IMR-90 (cell line): ENCODE measurements at regions not wholly inside any gene's neighbourhood (a gene's known extent, or its start where the extent isn't known, plus 50 kb on each side); places are given as distances from the start of the nearest gene placed in this dataset.

ENCODE experiments used
- ATAC-seq: fragments of 200-7000 bp; cut with Tn5 transposase; 2 replicates; pipeline ENCODE4 v1.9.1; 2020; ENCODE audit warnings: low read depth, mild to moderate bottlenecking, moderate library complexity
- BruUV-seq: library from RNA; stranded (reverse); fragments of 400-500 nt; replicated peaks from 2 replicates; lab custom pipeline; 2021; lab: Mats Ljungman, UMichigan
- CTCF ChIA-PET: fragments of 300-600 bp; formaldehyde crosslinking; extraction: SDS; loops from one replicate; lab custom pipeline; 2021; ENCODE audit warnings: antibody characterized with exemption; lab: Yijun Ruan, JAX
- POLR2A ChIA-PET: fragments of 300-600 bp; sonication (Branson Sonifier 250); formaldehyde crosslinking; loops from one replicate; lab custom pipeline; 2022; ENCODE audit warnings: antibody characterized with exemption; ENCODE audit not compliant: unreplicated experiment; lab: Charles Lee
- DNase-seq: peaks from one replicate; pipeline ENCODE4 v3.0.0; 2013
- H2AFZ ChIP-seq: replicated peaks from 2 replicates; pipeline ENCODE3; 2013; ENCODE audit warnings: low read length, mild to moderate bottlenecking; ENCODE audit not compliant: poor library complexity
- H2AK5ac ChIP-seq: 2 replicates; pipeline ENCODE4 v1.6.1; 2013; ENCODE audit warnings: low read depth, low read length, inconsistent platforms
- H2AK9ac ChIP-seq: replicated peaks from 2 replicates; pipeline ENCODE3; 2013; ENCODE audit warnings: mild to moderate bottlenecking, low read depth, low read length, moderate library complexity; ENCODE audit not compliant: poor library complexity
- H2BK120ac ChIP-seq: 2 replicates; pipeline ENCODE4 v1.6.1; 2013; ENCODE audit warnings: low read depth, low read length, inconsistent platforms
- H2BK15ac ChIP-seq: 3 replicates; pipeline ENCODE4 v1.6.1; 2013; ENCODE audit warnings: low read depth, low read length, inconsistent platforms
- H2BK20ac ChIP-seq: 2 replicates; pipeline ENCODE4 v1.6.1; 2013; ENCODE audit warnings: low read depth, mild to moderate bottlenecking, inconsistent platforms, low read length, moderate library complexity
- H2BK5ac ChIP-seq: 2 replicates; pipeline ENCODE4 v1.6.1; 2013; ENCODE audit warnings: mild to moderate bottlenecking, low read depth, low read length, inconsistent platforms; ENCODE audit not compliant: poor library complexity, severe bottlenecking
- H3K14ac ChIP-seq: replicated peaks from 2 replicates; pipeline ENCODE4 v1.6.1; 2013; ENCODE audit warnings: low read depth, low read length, inconsistent platforms
- H3K18ac ChIP-seq: 2 replicates; pipeline ENCODE4 v1.6.1; 2013; ENCODE audit warnings: low read depth, low read length, control low read depth
- H3K23ac ChIP-seq: 2 replicates; pipeline ENCODE4 v1.6.1; 2013; ENCODE audit warnings: low read depth, low read length, inconsistent platforms
- H3K27ac ChIP-seq: 2 replicates; pipeline ENCODE4 v1.5.1; 2013; ENCODE audit warnings: mild to moderate bottlenecking, control low read depth, low read length; ENCODE audit not compliant: insufficient read depth
- H3K27me3 ChIP-seq: 2 replicates; pipeline ENCODE4 v1.6.1; 2013; ENCODE audit warnings: low read length; ENCODE audit not compliant: control insufficient read depth, insufficient read depth
- H3K36me3 ChIP-seq: 2 replicates; pipeline ENCODE4 v1.6.1; 2013; ENCODE audit warnings: low read length, mixed read lengths; ENCODE audit not compliant: control insufficient read depth, insufficient read depth
- H3K4ac ChIP-seq: 2 replicates; pipeline ENCODE4 v1.6.1; 2013; ENCODE audit warnings: low read depth, low read length, inconsistent platforms
- H3K4me1 ChIP-seq: 2 replicates; pipeline ENCODE4 v1.6.1; 2013; ENCODE audit warnings: low read length, mixed read lengths; ENCODE audit not compliant: control insufficient read depth, insufficient read depth
- H3K4me2 ChIP-seq: 2 replicates; pipeline ENCODE4 v1.6.1; 2013; ENCODE audit warnings: low read depth, mild to moderate bottlenecking, control low read depth, low read length, moderate library complexity
- H3K4me3 ChIP-seq: 2 replicates; pipeline ENCODE4 v1.5.1; 2013; ENCODE audit warnings: low read depth, mild to moderate bottlenecking, control low read depth, low read length, moderate library complexity; ENCODE audit not compliant: insufficient read depth
- H3K56ac ChIP-seq: 2 replicates; pipeline ENCODE4 v1.6.1; 2013; ENCODE audit warnings: low read length, inconsistent platforms; ENCODE audit not compliant: insufficient read depth; ENCODE audit errors: extremely low read depth
- H3K79me1 ChIP-seq, 2 experiments: 2 replicates each; pipeline ENCODE4 v1.6.1; 2013; ENCODE audit warnings: low read length in 2 of 2, inconsistent platforms in 1 of 2, low read depth in 1 of 2
- H3K9ac ChIP-seq: 2 replicates; pipeline ENCODE4 v1.6.1; 2013; ENCODE audit warnings: low read depth, low read length, control low read depth
- H3K9me1 ChIP-seq: 2 replicates; pipeline ENCODE4 v1.6.1; 2013; ENCODE audit warnings: low read length, inconsistent platforms; ENCODE audit not compliant: insufficient read depth
- H3K9me3 ChIP-seq: 2 replicates; pipeline ENCODE4 v1.6.1; 2013; ENCODE audit warnings: low read length; ENCODE audit not compliant: control insufficient read depth, insufficient read depth
- H4K20me1 ChIP-seq: 2 replicates; pipeline ENCODE4 v1.6.1; 2013; ENCODE audit warnings: low read length, inconsistent platforms; ENCODE audit not compliant: insufficient read depth
- H4K5ac ChIP-seq: 2 replicates; pipeline ENCODE4 v1.6.1; 2013; ENCODE audit warnings: mild to moderate bottlenecking, low read depth, low read length, control low read depth
- H4K8ac ChIP-seq, 2 experiments: 2 replicates each; pipeline ENCODE4 v1.6.1; 2013; ENCODE audit warnings: low read depth in 2 of 2, low read length in 2 of 2, control low read depth in 1 of 2, inconsistent platforms in 1 of 2
- H4K91ac ChIP-seq: 2 replicates; pipeline ENCODE4 v1.6.1; 2013; ENCODE audit warnings: low read depth, low read length, inconsistent platforms; ENCODE audit not compliant: insufficient read depth
- CTCF ChIP-seq: conservative IDR thresholded peaks from 2 replicates; pipeline ENCODE4 v1.5.1; 2012; ENCODE audit warnings: mild to moderate bottlenecking, low read depth, low read length, improper control_type of control experiment
- FOS ChIP-seq: fragments of 150-350 bp; IDR thresholded peaks from 2 replicates; pipeline ENCODE4 v1.6.1; 2016; ENCODE audit warnings: low read depth, low read length
- RAD21 ChIP-seq: IDR thresholded peaks from 2 replicates; pipeline ENCODE4 v1.6.1; 2012; ENCODE audit warnings: low read length, improper control_type of control experiment
- RCOR1 ChIP-seq: IDR thresholded peaks from 2 replicates; pipeline ENCODE4 v1.6.1; 2012; ENCODE audit warnings: mild to moderate bottlenecking, low read length, improper control_type of control experiment; ENCODE audit not compliant: insufficient replicate concordance
- RFX5 ChIP-seq: IDR thresholded peaks from 2 replicates; pipeline ENCODE4 v1.8.0; 2012; ENCODE audit warnings: low read depth, mild to moderate bottlenecking, low read length, moderate library complexity
- SMC3 ChIP-seq: fragments of 150-350 bp; IDR thresholded peaks from 2 replicates; pipeline ENCODE4 v1.6.1; 2016; ENCODE audit warnings: low read depth, mild to moderate bottlenecking, antibody characterized with exemption, low read length, moderate library complexity
- USF2 ChIP-seq: fragments of 150-350 bp; IDR thresholded peaks from 2 replicates; pipeline ENCODE4 v1.6.1; 2017; ENCODE audit warnings: mild to moderate bottlenecking, antibody characterized with exemption, low read length, low read depth
- WGBS, 2 experiments: methylation state at CpG; one replicate each; pipeline versions ENCODE4 v1.1.5 to v1.1.7; 2013; ENCODE audit warnings: missing lambda C conversion rate in 2 of 2; ENCODE audit not compliant: insufficient read length in 1 of 2; ENCODE audit errors: extremely low coverage in 2 of 2; 5-methylcytosine and 5-hydroxymethylcytosine counted together
- dilution Hi-C: fragments of 300-500 bp; cut with HindIII; formaldehyde crosslinking; loops from one replicate; pipeline ENCODE4 v1.14.3; 2018; ENCODE audit warnings: low sequenced_read_pairs; ENCODE audit not compliant: unreplicated experiment
- in situ Hi-C: fragments of 300-500 bp; cut with MboI; formaldehyde crosslinking; loops from 3 replicates; pipeline ENCODE4 v1.14.3; 2019; ENCODE audit warnings: low sequenced_read_pairs, inconsistent platforms, mixed read lengths
- intact Hi-C: fragments of 100-400 bp; cut with micrococcal nuclease; formaldehyde crosslinking; loops from 2 replicates; pipeline ENCODE4 v1.10.0; 2022

- Histone ChIP-seq H3K4ac (no peak overlapping the region), H2BK20ac (0 out of 2 replicates have a peak overlapping the region, but pooled peaks have one; percentile 22), H2AK5ac (no peak overlapping the region), H3K27me3 (no peaks in the 10 kb centered on the region), H3K9me3 (no peaks in the 10 kb centered on the region), H3K4me3 (no peak overlapping the region), H3K9me1 (no peaks in the 10 kb centered on the region), H2BK5ac (no peak overlapping the region), H2BK120ac (no peak overlapping the region), H3K4me2 (no peak overlapping the region), H2AFZ (no peak overlapping the region), H4K5ac (no peak overlapping the region), H3K23ac (no peak overlapping the region), H3K36me3 (no peaks in the 10 kb centered on the region), H3K9ac (no peak overlapping the region), H3K27ac (no peak overlapping the region), H3K56ac (no peak overlapping the region), H3K79me1 (no peaks in the 10 kb centered on the region), H4K91ac (no peak overlapping the region), H3K14ac (no peak overlapping the region), H3K4me1 (no peaks in the 10 kb centered on the region), H4K20me1 (no peaks in the 10 kb centered on the region), H2AK9ac (no peak overlapping the region), H4K8ac (no peak overlapping the region), H3K18ac (no peak overlapping the region), H2BK15ac (no peak overlapping the region)
- DNase-seq (no peak), ATAC-seq (no peak)
- POLR2A ChIA-PET, result no interaction called here
- CTCF ChIA-PET, result interaction anchor here (1.4 kb wide), 1 partner anchor 38 kb away, joined by 4 read pairs; no protein-coding TSS in a partner anchor
- WGBS, 2 experiments, result no CpG with 5 or more reads among the region's 2 CpGs
- intact Hi-C loops, result no loop called here
- TF ChIP-seq RAD21, result no peak
- no peak for TF ChIP-seq RFX5
- no peak for TF ChIP-seq CTCF
- TF ChIP-seq USF2, result no peak
- TF ChIP-seq FOS, result no peak
- TF ChIP-seq SMC3, result no peak
- no peak for TF ChIP-seq RCOR1
- BruUV-seq, result no TSS peak
- dilution Hi-C loops, result no loop called here
- in situ Hi-C loops, result no loop called here
These were observed 140.3 kb upstream of the SLC8A1 start for GRCh38 chr2:40592218-40592617.
